ENCODE measurements at regions not wholly inside any gene's neighbourhood (a gene's known extent, or its start where the extent isn't known, plus 50 kb on each side); places are given as distances from the start of the nearest gene placed in this dataset.

DNA sequence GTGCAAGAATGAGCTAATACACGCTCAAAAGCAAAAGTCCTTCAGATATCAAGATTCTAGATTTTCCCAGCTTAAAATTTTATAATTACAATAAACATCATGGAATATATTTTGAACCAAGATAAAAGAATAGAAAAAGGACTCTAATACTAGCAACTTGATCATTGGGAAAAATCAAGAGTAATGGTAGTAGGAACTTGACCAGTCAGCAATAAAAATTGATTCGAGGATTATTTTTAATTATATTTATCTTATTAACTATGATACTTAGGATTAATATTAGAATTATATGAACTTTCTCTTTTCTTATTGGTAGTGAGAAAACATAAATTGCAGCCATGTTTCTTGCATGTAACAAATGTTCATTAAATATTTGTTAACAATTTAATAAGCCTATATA lies 152.0 kb downstream of the GNAI1 start:
- DNase-seq (ENCODE audit: low spot score) = no peak
- no peak overlapping the region for H3K27ac ChIP-seq (ENCODE audit: low read depth, low read length, poor library complexity, severe bottlenecking)
- BruUV-seq (replicated peaks) = no TSS peak
- H3K9me3 ChIP-seq (ENCODE audit: low read length) = no peaks in the 10 kb centered on the region
- H2AFZ ChIP-seq (ENCODE audit: low read length) = no peak overlapping the region
- intact Hi-C loops (cut with micrococcal nuclease; ENCODE audit: unreplicated experiment) = no loop called here
- no peaks in the 10 kb centered on the region for H3K9me2 ChIP-seq (ENCODE audit: insufficient read depth, low read length)
- H3K79me2 ChIP-seq (ENCODE audit: insufficient read depth, low read depth, low read length) = no peaks in the 10 kb centered on the region
- no peaks in the 10 kb centered on the region for H3K36me3 ChIP-seq (ENCODE audit: insufficient read depth, low read length)
- ChIA-PET POLR2A (interaction anchor here (0.6 kb wide), 1 partner anchor 143 kb away, joined by 4 read pairs; no protein-coding TSS in a partner anchor), CTCF (ENCODE audit: unreplicated experiment) (no interaction called here)
- no peaks in the 10 kb centered on the region for H3K4me1 ChIP-seq (ENCODE audit: insufficient read depth, low read length, poor library complexity, severe bottlenecking)
- H3K4me3 ChIP-seq (ENCODE audit: low read depth, low read length, poor library complexity, severe bottlenecking) = no peak overlapping the region
- TF ChIP-seq CTCF (conservative IDR thresholded peaks at IDR 0.05; ENCODE audit: low read length) (no peak), EZH2phosphoT487 (IDR thresholded peaks at IDR 0.05; ENCODE audit: borderline replicate concordance, low read depth, low read length) (no peak)
- no peak overlapping the region for H3K4me2 ChIP-seq (ENCODE audit: low read length)
- no peaks in the 10 kb centered on the region for H4K20me1 ChIP-seq (ENCODE audit: insufficient read depth, low read length)

DNA sequence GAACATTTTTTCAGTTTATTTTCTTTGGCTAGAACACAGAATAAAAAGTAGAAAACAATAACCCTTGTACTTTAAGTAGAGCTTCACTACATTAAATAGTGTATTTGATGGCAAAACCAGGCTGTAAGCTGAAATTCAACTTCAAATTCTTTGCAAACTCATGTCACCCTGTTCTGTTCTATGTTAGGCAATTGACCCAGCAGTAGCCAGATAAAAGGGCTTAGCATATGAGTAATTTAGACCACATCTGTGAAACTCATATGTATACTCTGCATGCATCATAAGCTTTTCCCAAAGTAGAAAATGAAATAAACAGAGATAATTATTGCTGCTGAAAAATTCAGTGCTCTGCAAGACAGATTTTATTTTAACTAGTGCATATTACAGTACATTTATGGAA lies 150.2 kb downstream of the GNAI1 start:
- no TSS peak for BruUV-seq (replicated peaks)
- ChIA-PET POLR2A (interaction anchor here (0.6 to 0.7 kb wide), 3 partner anchors 372 to 1598 kb away, joined by 3 to 4 read pairs (median 3); no protein-coding TSS in a partner anchor), CTCF (ENCODE audit: unreplicated experiment) (no interaction called here)
- Histone ChIP-seq H2AFZ (ENCODE audit: low read length) (no peak overlapping the region), H3K9me3 (ENCODE audit: low read length) (no peaks in the 10 kb centered on the region), H3K36me3 (ENCODE audit: insufficient read depth, low read length) (no peaks in the 10 kb centered on the region), H3K79me2 (ENCODE audit: insufficient read depth, low read depth, low read length) (no peaks in the 10 kb centered on the region), H3K27ac (ENCODE audit: low read depth, low read length, poor library complexity, severe bottlenecking) (no peak overlapping the region), H3K4me2 (ENCODE audit: low read length) (no peak overlapping the region), H4K20me1 (ENCODE audit: insufficient read depth, low read length) (no peaks in the 10 kb centered on the region), H3K4me3 (ENCODE audit: low read depth, low read length, poor library complexity, severe bottlenecking) (no peak overlapping the region), H3K9me2 (ENCODE audit: insufficient read depth, low read length) (no peaks in the 10 kb centered on the region), H3K4me1 (ENCODE audit: insufficient read depth, low read length, poor library complexity, severe bottlenecking) (no peaks in the 10 kb centered on the region)
- intact Hi-C loops (cut with micrococcal nuclease; ENCODE audit: unreplicated experiment) = no loop called here
- no peak for DNase-seq (ENCODE audit: low spot score)
- no peak for TF ChIP-seq CTCF (conservative IDR thresholded peaks at IDR 0.05; ENCODE audit: low read length)
- no peak for TF ChIP-seq EZH2phosphoT487 (IDR thresholded peaks at IDR 0.05; ENCODE audit: borderline replicate concordance, low read depth, low read length)

- H3K4me1 ChIP-seq (ENCODE audit: insufficient read depth, low read length, poor library complexity, severe bottlenecking) = no peaks in the 10 kb centered on the region
- H3K36me3 ChIP-seq (ENCODE audit: insufficient read depth, low read length) = no peaks in the 10 kb centered on the region
- H2AFZ ChIP-seq (ENCODE audit: low read length) = no peak overlapping the region
- ChIA-PET POLR2A (interaction anchor here (0.6 to 0.7 kb wide), 3 partner anchors 206 to 861 kb away, joined by 3 read pairs; no protein-coding TSS in a partner anchor), CTCF (ENCODE audit: unreplicated experiment) (no interaction called here)
- intact Hi-C loops (cut with micrococcal nuclease; ENCODE audit: unreplicated experiment) = no loop called here
- H4K20me1 ChIP-seq (ENCODE audit: insufficient read depth, low read length) = no peaks in the 10 kb centered on the region
- H3K4me3 ChIP-seq (ENCODE audit: low read depth, low read length, poor library complexity, severe bottlenecking) = no peak overlapping the region
- H3K4me2 ChIP-seq (ENCODE audit: low read length) = no peak overlapping the region
- DNase-seq (ENCODE audit: low spot score) = no peak
- H3K79me2 ChIP-seq (ENCODE audit: insufficient read depth, low read depth, low read length) = no peaks in the 10 kb centered on the region
- H3K9me2 ChIP-seq (ENCODE audit: insufficient read depth, low read length) = no peaks in the 10 kb centered on the region
- no TSS peak for BruUV-seq (replicated peaks)
- no peak overlapping the region for H3K27ac ChIP-seq (ENCODE audit: low read depth, low read length, poor library complexity, severe bottlenecking)
- H3K9me3 ChIP-seq (ENCODE audit: low read length) = no peaks in the 10 kb centered on the region
- TF ChIP-seq CTCF (conservative IDR thresholded peaks at IDR 0.05; ENCODE audit: low read length) = no peak
- TF ChIP-seq EZH2phosphoT487 (IDR thresholded peaks at IDR 0.05; ENCODE audit: borderline replicate concordance, low read depth, low read length) = no peak
Measured at GRCh38 chr7:80279760-80280159, 145.1 kb downstream of the GNAI1 start.

Measured in OCI-LY7 (cell line).